Activated T-cell treated with anti-CD3 and anti-CD28 coated beads for 24 hours (primary cell): ENCODE measurements at regions not wholly inside any gene's neighbourhood (a gene's known extent, or its start where the extent isn't known, plus 50 kb on each side); places are given as distances from the start of the nearest gene placed in this dataset.

ENCODE experiments used
- DNase-seq: peaks from one replicate; pipeline ENCODE4 v3.0.0-alpha.2; 2020; ENCODE audit warnings: low read depth

DNA sequence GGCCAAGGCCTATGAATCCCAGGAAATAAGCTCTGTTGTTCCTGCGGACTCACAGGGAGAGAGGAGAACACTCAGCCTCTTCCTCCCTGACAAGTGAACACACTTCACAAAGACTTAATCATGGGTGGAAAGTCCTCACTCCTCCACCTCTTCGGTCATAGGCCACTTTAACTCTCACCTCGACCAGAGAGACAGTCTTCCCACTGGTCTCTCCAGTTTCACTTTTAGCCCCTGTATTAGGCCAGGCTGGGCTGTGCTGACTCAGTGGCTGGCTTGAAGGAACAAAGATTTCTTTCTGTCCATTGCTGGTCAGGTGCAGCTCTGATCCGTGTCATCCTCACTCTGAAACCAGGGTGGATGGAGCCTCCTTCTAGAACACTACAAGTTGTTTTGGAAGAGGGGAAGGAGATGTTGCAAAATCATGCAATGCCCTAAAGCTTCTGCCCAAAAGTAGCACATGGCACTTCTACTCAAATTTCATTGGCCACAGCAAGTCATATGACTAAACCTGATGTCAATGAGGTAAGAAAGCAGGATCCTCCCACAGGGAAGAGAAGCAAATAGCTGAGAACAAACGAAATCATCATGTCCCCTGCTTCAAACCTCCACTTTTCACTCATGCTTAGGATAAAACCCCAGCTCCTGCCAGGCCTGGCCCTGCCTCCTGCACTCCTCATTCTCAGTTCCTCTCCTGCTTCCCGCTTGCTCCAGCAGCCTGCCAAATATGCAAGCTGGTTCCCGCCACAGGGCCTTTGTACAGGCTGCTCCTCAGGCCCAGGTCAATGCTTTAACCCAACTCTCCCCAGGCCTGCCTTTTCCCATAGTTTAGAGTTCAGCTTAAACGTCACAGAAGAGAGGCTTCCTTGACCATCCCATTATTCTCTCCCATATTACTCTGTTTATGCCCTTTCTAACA is 150.5 kb upstream of the RUNX3 start:
- no peak for DNase-seq

DNA sequence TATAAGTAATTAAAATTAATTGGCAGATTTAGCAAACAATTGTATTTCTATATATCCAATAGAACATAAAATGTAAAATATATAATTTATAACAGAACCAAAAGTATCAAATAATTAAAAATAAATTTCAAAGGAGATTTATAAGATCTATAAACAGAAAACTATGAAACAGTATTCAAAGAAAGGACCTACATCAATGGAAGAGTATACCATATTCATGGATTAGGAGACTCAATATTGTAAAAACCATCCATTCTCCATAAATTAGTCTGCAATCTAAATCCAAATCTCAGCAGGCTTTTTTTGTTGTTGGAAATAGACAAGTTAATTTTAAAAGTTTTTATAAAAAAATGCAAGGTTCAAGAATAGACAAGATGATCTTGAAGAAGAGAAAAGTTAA is 149.0 kb upstream of the RUNX3 start:
- DNase-seq, result no peak

DNA sequence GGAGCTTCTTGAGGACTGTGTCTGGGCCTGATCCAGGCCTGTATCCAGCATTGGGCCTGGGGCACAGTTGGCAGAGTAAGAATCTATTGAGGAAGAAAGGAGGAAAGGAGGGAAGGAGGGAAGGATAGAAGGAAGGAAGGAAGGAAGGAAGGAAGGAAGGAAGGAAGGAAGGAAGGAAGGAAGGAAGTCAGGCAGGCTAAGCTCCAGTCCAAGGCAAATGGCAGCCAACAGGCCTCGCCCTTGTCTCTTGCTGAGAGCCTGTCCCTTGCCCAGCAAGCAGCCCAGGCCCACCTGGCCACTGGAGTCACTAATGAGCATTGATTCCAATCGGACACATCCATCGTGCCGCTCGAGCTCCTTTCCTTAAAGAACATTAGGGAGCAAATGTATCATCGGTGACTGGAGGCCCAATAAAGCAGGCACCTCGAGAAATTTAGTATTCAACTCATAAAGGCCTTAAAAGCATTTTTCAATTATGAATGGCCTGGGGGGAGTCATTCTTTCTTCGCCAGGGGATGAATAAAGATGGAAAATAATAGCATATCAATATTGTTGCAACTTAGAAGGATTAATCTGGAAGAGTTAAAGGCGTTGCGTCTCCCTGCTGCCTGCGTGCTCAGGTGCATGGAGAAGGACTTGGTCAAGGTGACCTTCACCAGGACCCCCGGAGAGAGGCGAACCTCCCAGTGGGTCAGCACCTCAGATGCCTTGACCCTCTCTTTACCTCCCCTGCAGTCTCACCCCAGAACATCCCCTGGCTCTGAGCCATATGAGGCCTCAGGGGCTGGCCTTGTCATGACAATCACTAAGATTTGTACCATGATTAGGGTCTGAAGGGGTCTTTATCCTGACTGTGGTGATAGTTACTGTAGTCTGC is 144.5 kb upstream of the RUNX3 start:
- DNase-seq, result no peak

DNA sequence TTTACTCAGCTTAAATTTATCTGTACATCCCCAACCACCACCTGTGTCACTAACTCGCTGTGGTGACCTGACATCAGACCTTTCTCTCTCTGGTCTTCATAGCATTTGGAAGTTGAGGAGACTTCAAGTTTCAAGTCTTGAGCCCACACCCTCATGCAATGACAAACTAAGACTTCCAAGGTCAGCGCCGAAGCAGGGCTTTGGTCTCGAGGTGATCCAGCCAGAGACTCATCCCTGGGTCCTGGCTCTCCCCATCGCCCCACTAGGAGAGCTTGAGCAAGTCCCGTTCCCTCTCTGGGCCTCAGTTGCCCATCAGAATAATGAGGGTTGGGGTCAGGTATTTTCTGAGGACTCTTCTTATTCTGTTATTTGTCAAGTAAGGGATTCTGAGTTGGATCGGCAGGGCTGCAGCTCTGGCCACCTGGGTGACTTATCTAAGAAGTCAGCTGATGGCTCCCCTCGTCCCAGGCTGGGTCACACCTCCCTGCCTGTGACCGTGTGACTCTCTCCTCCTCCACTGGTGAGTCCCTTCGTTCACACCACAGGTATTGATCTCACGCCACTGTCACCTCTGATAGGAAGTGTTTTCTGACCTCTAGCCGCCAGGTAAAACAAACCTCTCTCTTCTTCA is 143.7 kb upstream of the RUNX3 start:
- no peak for DNase-seq

DNA sequence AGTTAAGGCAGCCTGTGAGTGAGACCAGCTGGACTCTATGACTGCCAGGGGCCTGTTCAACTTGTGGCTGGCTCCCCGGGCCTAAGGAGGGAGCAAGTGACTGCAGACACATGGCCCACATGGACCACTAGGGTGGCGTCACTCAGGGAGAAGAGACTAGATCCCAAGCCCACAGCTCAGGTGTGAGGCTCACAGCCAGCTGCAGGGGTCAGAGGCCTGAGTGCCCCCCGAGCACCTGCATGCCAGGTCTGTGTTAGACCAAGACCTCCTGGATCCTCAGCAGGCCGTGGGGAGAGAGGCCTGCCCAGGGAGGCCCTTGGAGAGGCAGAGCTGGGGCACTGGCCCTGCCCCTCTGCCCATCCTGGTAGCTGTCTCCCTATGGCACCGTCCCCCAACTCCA is 142.4 kb upstream of the RUNX3 start:
- no peak for DNase-seq

DNA sequence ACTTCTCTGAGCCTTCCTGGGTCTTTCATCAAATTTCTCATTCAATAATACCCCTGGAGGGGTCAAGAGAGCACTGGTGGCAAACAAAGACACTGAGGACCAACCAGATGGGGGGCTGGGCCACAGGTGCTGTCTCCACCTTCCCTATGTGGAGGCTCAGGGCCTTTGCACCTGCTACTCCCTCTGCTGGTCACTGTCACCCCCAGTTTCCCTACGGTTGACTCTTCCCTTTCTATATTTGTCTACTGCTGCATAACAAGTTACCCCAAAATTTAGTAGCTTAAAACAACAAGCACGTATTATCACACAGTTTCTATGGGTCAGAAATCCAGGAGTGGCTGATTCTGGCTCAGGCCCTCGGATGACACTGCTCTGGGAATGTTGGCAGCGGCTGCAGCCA is 138.8 kb upstream of the RUNX3 start:
- DNase-seq, result no peak

DNA sequence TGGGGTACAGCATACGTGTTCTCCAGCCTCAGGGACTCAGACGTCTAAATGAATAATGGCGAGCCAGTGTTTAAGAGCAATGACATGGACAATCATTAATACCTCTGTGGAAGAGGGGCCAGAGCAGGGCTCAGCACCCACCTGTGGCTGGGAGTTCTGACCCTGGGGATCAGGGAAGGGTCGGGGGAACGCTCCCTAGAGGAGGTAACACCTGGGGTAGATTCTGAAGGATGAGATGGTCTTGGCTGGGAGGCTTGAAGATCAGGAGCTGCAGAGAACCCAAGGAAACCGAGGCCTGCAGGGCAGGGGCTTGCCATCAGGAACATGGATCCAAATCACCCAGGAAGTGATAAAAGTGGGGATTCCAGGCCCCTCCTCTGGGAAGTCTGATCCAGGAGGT is 138.2 kb upstream of the RUNX3 start:
- no peak for DNase-seq

DNA sequence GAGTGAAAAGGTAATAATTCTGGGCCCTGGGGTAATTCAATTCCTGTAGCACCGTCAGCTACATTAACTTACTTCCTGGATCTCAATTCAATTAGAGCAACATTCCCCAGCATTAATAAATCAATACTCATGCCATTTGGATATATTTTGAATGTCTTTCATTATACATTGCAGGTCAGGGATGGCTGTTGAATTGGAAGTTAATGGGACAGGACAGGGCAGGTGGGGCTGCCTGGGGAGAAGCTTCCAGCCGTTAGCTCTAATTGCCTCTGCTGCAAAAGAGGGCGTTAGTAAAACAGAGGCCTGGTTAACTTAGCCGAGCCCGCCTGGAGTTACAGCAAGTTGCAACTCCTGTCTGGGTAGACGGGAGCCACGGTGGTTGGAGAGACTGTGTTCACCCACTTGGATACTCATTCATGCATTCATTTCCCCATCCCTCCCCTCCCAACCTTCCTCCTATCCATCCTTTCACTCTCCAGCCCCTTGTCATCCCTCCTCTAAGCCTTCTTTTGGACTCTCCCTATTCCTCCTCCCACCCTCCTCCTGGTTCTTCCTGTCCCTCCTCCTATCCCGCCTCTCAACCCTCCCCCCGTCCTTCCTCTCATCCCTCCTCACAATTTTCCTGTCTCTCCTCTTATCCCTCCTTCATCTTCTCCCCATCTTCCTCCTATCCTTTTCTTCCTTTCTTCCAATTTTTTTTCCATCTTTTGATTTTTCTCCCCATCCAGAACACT is 137.6 kb upstream of the RUNX3 start:
- no peak for DNase-seq

DNA sequence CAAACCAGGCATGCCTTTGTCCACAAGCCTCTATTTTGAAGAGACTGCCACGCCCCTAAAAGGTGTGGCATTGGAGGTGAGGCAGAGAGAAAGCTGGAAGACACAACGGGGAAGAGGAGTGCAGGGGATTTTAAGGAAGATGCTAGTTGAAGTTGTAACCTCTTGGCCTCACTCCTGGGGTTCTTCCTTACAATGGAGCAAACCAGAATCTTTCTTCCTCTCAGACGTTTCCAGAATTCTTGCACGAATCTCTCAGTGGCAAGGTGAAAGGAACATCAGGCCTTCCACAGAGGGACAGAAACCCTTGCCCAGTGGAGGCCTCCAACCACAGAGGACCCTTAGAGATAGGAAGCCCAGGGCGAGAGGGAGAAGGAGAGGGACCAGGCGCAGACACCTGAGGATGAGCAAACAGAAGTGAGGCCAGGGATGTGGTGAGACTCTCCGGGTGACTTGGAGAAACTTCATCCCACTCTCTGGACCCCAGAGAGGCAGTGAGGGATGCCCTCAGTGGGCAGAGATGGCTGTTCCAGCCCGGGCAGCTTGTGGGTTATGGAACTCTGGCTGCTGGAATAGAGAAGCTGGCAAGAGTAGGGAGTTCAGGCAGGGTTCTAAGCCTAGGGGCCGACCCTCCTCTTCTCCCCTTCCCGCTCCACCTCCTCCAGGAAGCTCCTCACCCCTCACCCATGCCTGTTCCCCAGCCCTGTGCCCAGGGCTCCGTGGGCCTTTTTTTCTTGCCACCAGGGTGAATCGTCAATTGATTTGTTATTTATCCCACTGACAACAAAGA is 136.8 kb upstream of the RUNX3 start:
- no peak for DNase-seq

DNA sequence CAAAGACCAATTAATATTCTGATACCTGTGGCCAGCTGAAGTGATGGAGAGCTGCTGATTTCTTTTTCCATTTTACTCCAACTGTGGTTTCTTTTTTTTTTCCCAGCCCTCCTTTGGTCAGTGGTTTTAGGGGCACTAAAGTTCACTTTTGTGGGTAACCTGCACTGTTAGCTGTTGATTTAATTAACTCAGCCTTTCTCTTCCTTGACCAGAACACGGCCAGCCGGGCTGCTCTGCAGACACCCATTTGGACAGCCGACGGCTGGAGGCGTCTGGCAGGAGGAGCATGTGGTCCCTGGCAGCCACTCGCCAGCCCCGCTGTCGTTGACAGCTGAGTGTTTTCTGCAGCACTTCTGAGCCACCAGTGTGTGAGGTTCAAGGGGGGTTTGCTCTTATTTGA is 136.2 kb upstream of the RUNX3 start:
- no peak for DNase-seq

DNA sequence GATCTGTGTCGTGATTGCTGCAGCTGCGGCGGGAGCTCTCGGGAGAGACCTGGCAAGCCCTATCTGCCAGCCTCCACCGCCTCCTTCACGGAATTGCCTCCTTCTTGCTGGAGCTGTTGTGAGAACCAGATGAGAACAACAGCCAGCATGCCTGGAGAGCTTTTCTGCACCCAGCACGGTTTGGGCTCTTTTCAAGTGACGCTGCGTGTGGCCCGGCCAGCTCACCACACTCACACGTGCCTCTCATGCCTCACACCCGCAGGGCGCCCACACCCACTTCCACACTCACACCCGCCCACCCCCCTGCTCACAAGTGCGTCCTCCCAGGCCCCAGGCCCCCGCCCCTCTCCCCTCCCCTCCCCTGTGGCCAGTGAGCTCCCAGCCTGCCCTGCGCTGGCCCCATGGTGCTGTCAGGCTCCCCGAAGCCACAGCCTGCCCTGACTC is 135.7 kb upstream of the RUNX3 start:
- DNase-seq, result no peak

DNA sequence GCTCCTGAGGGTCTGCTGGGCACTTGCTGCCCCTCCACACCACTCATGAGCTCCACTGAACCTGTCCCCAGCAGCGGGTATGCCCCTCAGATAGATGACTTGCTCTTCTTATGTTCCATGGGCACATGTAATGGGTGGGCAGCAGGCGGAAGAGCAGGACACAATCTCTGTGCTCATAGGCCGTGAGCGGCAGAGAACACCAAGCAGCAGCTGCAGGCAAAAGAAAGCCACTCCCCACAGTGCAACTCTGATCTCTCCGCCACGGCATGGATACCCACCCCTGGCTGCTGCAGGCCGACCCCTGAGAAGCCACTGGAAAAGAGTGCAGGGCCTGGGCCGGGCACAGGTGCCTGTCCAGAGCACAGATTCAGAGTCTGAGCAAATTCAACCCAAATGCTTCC is 135.2 kb upstream of the RUNX3 start:
- DNase-seq, result no peak

DNA sequence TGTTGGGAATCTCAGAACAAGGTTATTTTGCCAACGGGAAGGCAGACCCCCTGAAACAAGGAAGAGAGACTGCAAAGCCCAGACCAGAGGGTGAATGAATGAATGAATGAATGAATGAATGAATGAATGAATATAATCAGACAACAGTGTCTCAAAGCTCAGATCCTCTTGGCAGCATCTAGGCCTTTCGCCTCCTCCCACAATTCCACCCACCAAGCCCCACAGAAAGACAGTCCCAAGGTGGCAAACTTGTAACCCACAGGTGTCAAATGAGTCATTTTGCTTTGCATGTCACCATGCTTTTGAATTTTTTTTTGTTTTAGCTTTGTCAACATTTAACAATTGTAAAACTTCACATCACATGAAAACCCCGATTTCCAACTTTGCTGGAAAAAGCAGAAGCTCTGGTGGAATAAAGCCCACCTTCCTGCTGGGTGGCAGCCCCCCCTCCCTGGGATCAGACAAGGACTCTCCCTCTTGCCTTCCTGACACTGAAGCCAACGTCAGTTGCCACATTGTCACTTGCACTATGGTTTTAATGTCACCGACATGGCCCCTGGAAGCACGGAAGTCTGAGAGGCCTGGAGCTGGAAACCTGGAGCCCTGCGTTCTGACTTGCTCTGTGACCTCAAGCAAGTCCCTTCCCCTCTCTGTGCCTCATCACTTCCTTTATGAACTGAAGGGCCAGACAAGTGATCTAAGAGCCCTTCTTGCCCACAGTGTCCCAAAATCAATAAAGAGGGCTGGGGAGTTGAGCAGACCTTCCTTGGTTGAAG is 134.6 kb upstream of the RUNX3 start:
- DNase-seq, result peak; percentile 17

DNA sequence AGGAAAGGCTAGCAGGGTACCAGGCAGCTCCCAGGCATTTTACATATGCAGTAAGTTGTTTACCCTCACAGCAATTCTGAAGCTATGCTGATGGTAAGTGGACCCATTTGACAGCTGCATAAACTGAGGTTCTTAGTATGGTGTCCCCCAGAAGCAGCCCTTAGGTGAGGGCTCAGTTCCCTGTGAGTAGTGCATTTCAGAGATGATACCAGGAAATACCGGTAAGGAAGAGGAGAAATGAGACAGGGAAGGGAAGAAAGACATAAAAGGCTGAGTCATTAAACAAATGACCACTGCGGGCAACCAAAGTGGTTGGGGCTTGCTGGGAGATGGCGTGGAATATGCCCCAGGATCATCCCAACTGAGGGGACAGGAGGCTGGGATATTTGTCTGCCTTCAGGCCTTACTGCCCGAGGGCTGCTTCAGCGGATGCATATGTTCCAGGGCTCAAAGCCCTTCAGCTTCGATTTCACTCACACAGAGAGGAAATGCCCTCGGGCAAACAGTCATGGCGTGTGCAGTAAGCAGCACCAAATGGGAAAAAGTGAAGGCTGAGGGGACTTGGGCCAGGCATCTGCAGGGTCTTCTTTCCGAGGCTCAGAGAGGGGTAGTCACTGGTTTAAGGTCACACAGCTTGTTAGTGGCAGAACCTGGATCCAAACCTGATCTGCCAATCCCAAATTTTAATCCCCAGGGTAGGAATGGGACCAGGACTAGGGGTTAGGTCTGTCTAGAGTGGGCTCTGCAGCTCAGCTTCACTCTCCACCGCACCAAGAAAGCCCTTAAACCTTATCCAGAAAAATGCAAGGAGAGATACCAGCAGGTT is 133.7 kb upstream of the RUNX3 start:
- DNase-seq, result no peak

DNA sequence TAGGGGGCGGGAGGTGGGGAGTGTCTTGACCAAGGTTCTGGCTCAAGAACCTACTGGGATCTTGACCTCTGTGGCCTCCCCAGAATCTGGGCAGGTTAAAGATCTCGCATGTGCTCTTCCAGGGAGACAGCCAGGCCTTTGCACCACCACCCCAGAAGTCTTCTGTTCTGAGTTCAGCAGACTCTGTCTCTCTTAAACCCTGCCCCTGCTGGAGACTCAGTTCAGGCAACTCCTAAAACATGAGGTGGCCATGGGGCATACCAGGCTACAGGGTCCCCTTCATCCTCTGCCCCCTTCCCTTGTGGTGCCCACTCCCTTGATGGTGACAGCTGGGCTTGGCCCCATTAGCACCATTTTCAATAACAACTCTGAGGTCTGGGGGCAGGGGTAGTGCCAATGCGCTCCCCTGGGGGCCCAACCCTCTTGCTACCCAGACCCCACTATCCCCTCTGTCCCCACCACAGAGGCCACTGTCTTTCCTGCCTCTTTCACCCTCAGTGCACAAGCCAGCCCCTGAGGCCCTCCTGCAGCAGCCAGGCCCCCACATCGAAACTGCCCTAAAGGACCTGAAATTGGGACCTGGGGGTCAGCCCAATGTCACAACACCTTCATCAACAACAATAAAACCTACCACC is 132.7 kb upstream of the RUNX3 start:
- DNase-seq, result no peak

DNA sequence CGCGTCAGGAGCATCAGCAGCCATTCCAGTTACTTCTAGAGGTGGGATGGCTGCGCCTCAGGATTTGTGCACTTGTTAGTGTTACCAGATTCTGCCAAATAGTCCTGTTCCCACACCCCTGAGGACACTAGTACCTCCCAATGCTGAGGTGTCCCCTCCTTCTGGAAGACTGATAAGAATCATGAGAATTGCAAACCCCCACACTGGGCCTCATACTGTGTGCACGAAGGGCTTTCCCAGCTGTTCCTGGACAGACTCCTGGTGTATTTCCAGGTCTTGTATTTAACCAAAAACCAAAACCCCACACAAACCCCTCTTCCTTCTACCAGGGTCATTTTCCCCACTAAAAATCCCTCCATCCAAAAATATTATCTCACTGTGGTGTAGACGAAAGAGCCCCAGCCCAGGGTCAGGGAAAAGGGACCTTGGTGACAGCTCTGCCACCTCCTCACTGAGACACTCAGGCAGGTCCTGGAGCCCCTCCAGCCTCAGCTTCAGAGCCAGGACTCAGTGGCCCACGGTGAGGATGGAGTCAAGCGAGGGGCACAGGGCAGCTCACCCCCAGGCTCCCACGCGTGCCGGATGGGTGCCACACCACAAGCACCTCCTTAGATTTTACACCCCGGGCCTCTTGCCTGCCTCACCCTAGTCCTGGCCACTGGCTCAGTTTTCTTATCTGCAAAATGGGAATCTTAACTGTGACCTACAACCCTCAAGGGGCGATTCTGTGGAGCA is 131.4 kb upstream of the RUNX3 start:
- no peak for DNase-seq

DNA sequence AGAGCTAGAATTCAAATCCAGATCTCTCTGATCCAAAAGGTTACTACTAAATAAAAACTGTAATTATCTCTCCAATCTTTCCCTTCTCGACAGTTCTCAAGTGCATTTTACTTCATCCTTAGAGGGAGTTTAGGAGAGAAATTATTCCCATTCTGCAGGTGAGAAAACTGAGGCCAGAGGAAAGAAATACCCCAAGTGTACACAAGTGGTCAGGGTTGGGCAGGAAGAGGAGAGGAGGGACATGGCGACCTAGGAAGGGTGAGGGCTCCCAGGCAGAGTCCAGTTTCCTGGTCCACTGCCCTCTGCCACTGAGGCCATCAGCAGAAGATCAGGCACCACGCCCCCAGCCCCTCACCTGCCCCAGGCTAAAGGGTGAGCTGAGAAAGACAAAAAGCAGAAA is 127.1 kb upstream of the RUNX3 start:
- no peak for DNase-seq

DNA sequence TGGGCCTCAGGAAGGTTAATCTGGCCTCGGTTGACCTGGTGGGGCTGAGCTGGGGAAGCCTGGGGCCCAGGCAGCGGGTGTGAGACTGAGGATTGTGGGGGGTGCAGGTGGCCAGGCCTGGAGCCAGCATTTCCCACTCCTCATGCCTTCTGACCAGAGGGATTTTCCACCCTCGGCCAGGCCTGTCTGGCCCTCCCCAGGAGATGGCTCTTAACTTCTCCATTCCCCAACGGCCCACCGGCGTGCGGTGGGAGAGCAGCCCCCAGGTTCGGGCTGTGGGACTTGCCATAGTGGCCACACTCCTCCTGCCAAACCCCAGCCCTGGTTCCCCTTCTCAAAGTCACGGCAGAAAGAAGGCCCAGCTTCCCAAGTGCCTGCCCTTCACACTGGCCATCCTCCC is 126.5 kb upstream of the RUNX3 start:
- no peak for DNase-seq
